GM18519 (cell line): ENCODE measurements at regions not wholly inside any gene's neighbourhood (a gene's known extent, or its start where the extent isn't known, plus 50 kb on each side); places are given as distances from the start of the nearest gene placed in this dataset.
"Not testable (repeated sequence)": the region's sequence is repeated elsewhere in the genome, so short reads cannot be mapped to it uniquely, and the experiment has no call there.

Experiments used
- ATAC-seq: cut with Tn5 transposase; IDR thresholded peaks from one replicate; pipeline ENCODE4 v1.9.1; 2021; ENCODE audit warnings: mild to moderate bottlenecking, moderate library complexity; ENCODE audit not compliant: unreplicated experiment, low FRiP score

DNA sequence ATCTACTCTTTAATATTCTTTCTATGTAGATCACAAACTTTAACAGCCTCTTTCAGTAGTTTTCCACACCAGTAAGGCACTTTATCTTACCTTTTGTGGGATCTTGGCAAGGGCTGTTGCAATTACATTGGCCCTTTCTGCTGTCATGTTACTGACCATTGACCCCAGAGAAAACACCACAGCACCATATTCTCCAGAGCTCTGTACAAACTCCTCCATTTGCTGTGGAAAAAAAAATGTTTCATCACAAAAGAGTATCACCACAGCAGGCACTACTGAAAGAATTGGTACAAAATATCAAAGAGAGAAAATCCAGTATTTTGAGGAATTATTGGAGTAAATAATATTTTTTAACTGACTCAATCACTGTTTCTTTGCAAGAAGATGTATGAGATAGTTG lies 62.3 kb upstream of the UGT2A3 start:
- not testable (repeated sequence) for ATAC-seq

DNA sequence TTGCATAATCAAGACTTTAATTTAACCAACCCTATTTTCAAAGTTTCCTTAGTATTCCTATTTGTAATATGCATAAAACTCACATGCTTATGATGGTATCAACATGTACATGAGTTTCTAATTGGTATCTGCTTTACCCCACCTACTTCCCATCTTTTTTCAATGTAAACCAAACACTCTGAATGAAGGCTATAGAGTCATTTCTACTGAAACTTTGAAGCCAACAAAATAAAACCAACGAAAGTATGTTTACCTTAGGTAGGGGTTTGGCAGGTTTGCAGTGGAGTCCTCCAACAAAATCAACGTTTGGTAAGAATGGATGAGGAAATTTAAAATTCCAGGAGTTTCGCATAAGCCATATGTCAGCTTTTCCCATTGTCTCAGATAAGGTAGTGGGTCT lies 66.4 kb upstream of the UGT2A3 start:
- ATAC-seq: not testable (repeated sequence)

DNA sequence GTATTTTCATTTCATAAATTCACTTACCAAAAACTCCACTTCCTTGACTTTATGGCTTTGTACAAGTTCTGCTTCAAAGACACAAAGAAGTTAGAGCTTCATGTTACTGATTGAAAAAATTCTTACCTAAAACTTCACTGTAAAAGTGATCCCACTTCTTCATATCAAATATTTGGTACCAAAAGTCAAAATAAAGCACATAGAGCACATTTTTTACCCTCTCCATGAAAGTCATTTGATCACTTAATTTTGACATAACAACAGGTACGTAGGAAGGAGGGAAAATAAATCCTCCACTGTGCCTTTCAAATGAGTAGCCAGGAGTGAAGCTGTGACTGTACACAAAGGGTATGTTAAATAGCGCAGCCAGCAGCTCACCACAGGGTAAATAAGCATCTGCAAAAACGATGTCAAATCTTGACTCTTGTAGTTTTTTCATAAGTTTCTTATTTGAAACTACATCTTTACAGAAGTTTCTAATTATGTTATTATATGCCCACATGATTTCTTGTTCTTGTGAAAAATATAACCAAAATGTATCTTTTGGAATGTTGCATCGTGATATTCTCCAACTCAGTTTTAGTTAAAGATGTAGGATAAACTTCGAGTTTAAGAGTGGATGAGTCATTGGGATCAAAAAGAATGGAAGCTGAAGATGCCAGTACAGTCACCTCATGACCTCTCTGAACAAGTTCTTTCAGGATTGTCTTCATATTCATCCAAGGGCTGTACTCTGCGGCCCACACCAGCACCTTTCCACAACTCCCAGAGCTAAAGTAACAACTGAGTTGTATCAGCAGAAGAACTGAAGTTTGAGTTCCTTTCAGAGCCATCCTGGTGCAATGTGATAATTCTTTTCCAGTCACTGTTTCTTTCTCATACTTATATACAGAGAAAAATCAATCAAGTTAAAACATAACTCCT lies 68.2 kb upstream of the UGT2A3 start:
- ATAC-seq: not testable (repeated sequence)

DNA sequence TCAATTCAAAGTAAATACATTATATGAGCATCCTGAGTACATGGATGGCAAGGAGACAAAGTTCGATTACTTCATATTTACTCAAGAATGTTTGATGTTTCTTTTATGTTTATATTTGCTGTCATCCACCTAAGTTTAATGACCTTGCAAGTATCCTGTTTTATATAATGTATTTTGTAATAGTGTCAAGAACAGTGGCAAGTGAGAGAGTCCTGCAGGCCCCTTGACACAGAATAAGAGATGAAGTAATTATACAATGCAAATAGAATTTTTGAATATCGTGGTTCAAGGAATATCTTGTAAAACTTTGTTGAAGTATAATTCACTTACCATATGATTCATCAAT lies 68.8 kb upstream of the UGT2A3 start:
- ATAC-seq: not testable (repeated sequence)

DNA sequence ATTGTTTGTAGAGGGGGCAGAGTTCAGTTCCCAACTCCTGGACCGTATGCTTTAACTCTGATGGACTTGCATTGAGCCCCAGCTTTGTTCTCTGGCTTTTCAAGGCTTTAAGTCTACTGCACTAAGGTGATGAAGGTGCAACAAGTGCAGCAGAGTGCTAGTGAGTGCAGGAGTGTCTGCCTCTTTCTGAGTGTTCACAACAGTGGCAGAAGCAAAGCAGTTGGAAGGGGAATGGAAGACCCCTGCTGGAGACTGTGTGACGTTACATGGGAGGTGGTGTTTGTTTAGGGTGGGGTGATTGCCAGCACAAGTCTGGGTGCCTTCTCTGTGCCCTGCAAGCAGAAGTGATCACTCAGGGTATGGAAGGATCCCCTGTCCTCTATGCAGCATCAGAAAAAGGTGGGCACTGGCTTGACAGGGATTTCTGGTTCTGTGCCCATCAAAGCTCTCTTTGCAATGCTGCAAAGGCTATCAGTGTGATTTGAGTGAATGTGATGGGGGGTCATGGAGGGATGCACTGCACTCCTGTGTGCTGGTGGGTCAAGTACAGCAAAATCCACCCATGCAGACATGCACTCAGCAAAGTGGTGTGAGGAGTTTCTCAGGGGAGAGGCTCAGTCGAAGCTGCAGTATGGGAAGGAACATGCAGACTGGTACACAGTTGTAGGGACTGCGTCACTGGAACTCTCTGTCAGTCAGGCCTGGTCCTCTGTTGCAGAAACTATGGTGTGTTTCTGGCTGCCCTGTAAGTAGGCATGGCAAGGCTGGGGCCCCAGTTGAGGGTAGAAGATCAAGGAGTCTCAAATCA lies 70.9 kb upstream of the UGT2B7 start:
- ATAC-seq: peak; percentile 76

DNA sequence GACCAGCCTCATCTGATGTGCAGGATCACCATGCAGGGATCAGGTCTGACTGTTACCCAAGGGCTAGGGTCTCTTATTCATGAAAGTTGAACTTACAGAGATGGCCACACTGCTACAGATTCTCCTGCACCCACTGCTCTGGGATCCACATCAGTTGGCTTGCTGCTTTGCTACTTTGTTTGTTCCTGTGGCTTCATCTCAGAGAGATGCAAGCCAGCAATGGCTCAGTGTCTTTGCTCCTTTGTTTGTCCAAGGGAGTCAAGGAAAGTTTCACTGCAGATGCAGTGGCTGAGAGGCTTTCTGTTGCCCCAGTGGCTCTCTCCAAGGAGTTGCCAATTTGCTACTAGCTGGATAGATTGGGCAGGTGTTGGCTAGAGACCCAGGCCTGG lies 70.3 kb upstream of the UGT2B7 start:
- ATAC-seq: no peak

DNA sequence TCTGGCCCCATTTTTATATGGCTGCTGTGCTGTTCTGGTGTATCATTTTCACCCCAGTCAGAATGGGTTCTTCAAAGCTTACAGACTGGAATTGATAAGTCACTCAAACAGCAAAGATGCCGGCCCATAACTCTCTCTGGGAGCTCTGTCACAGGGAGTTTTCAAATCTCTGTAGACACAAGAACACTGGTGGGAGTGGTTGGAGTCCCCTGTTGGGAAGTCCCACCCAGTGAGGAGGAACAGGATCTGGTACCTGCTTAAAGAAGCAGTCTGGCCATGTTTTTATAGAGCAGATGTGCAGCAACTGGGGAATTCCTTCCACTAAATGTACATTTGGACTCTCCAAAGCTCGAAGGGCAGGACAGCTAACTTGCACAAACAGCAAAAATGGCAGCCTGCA lies 69.3 kb upstream of the UGT2B7 start:
- ATAC-seq: no peak

DNA sequence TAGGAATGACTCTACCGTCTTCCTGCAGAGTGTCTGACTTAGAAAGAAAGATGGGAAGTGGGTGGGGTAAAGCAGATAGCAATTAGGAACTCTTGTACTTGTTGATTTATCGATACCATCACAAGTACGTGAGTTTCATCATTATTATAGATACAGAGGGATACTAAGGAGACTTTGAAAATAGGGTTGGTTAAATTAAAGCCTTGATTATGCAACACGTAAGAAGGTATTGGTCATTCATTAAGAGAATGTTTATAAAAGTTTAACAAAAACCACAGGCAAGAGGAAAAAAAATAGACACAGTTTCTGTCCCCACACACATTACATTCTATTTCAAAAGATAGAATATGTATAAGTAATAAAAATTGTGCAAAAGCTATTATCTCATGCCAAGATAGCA lies 65.9 kb upstream of the UGT2B7 start:
- no peak for ATAC-seq

DNA sequence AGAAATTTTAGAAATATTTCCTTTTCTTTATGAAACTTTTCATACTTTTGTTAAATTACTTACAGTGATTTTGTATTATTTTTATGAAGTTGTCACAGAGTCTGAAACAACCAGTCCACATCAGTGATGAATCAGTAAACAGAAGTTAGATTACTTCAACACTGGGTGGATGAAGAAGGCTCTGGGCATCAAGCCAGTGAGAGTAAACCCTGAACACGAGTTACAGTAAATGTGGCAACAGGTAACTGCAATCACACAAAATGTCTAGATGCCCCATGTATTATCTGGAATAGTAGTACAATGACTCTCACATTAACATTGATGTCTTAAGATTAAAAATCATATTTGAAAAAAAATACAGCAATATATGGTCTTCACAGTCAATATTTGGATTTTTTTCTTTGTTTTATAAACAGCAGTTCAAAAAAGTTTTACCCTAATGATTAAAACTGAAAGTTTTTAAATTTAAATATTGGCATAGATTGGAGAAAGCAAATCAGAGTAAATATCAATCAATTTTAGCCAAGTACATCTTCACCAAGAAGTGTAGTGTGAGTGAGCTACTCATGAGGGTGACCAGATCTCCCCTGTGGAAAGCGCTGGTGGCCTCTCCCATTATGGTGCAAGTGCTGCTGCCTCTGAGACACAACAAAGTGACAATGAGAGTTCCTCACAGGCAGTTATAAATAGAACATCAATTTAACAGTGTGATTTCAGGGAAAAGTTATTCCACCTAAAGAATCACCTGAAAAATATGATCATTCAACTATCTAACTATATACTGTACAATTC lies 63.2 kb upstream of the UGT2B7 start:
- ATAC-seq: no peak

DNA sequence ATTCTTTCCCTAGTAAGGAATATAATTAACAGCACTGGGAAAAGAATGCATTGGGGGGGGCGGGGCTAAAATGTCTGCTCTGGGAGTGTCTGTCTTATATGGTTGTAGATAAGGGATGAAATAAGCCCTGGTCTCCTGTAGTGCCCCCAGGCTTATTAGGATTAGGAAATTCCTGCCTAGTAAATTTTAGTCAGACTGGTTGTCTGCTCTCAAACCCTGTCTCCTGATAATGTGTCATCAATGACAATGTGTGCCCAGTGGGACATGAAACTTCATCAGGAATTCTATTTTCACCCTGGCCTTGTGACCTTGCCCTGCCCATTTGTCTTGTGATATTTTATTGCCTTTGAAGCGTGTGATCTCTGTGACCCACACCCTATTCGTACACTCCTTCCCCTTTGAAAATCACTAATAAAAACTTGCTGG lies 61.9 kb upstream of the UGT2B7 start:
- ATAC-seq: not testable (repeated sequence)

DNA sequence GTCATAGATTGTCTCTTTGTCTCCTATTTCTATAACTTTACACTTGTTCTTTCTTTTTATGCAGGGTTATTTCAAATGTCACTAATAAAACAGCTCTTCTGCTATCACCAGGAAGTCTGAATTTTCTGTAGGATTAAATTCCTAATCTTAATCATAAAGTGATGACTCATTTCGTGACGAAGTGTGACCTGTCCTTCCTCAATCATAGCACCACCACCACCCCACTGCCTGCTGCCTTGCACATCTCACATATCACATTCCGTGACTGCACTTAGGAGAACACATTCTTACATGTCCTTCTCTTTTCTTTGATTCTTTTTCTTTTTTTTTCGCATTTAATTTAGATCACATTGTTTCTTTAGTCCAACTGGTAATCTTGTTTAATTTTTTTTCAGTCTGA lies 57.7 kb upstream of the UGT2B7 start:
- no peak for ATAC-seq

DNA sequence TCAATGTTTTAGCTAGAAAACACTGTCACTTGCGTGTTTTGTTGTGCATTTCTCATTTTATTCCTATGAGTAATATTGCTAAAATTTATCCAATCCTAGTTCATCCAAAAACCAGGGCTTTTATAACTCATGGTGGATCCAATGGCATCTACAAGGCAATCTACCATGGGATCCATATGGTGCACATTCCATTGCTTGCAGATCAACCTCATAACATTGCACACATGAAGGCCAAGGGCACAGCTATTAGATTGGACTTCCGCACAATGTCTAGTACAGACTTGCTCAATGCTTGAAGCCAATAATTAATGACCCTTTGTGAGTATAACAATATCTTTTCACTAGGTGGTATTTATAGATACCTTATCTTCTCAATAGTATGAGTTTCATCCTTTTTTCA lies 57.2 kb upstream of the UGT2B7 start:
- no peak for ATAC-seq

DNA sequence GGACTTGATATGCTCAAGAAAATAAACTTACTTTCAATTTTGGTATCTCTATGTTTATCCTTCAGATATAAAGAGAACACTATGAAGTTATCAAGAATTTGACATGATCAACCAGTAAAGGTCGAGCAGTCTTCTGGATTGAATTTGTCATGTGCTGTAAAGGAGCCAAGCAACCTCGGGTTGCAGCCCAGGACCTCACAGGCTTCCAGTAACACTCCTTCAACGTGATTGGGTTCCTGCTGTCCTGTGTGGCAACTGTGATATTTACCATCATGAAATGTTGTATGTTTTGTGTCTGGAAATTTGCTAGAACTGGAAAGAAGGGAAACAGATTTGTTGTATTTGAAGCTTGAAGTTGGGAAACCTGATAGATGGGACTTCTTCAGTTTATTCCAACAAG lies 52.0 kb upstream of the UGT2B7 start:
- ATAC-seq: no peak
